Activated CD4-positive, alpha-beta T cell treated with anti-CD3 and anti-CD28 coated beads for 4 hours (primary cell): ENCODE measurements at regions not wholly inside any gene's neighbourhood (a gene's known extent, or its start where the extent isn't known, plus 50 kb on each side); places are given as distances from the start of the nearest gene placed in this dataset.

Source experiments
- DNase-seq, 2 donors: peaks; one replicate each; pipeline ENCODE4 v3.0.0-alpha.2; 2020

DNA sequence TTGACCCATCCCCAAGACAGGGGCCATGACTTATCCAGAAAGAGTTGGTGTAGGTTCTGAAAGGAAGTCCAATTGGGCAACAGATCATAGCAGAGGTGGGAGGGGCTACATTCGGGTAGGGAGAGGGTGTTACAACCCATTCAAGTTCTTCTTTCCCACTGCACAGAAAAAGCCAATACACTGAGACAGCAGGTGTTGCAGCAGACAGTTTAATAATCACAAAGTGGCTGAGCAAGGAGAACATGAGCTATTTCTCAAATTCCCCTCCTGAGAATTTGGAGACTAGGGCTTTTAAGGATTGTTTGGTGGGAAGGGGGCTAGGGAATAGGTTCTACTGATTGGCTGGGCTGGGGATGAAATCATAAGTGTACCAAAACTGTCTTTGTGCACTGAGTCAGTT, 328.4 kb upstream of the POU3F1 start:
- no peak for DNase-seq

DNA sequence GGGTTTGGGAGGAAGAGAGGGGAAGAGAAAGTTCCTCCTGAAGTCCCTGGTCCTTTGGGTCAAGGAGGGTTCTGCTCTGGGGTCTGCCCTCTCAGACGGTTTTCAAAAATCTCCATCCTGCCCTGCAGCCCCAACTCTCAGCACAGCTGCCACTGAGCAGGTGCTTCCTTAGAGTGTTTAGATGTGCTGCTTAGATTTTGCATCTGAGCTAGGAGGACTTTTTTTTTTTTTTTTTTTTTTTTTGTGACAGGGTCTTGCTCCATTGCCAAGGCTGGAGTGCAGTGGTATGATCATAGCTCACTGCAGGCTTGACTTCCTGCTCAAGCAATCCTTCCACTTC, 324.9 kb upstream of the POU3F1 start:
- no peak for DNase-seq

DNA sequence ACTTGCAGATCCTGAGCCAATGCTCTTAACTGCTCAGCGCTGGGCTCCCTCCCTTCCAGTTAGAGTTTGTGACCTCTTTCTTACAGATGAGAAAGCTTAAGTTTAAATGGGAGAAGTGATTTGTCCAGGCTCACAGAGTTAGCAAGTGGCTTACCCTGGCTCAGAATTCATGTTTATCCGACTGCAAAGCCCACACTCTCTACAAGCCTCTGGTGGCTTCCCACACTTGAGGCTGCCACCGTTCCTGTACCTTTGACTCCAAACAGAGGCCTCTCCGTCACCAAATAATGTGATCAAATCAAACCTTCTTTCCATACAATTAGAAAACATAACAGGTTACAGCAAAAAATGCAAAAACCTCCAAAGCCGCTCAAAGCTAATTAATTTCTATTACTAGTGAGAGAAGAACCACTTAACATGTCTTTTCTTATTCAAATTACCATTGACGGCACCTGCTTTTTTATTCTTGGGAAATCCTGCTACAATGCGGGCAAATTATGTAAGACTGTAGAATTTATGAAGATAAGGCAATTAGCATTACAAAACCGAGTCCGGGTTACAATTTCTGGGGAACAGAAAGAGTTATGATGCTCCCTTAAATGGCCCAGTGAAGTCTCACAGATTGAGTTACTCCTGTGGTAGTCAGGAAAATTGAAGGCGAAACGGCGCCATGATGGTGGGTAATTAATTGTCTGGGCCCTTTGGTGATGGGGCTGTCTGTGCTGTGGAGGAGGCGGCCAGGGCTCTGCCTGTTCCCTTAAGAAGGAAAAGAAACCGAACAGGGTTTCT, 324.3 kb upstream of the POU3F1 start:
- no peak for DNase-seq

DNA sequence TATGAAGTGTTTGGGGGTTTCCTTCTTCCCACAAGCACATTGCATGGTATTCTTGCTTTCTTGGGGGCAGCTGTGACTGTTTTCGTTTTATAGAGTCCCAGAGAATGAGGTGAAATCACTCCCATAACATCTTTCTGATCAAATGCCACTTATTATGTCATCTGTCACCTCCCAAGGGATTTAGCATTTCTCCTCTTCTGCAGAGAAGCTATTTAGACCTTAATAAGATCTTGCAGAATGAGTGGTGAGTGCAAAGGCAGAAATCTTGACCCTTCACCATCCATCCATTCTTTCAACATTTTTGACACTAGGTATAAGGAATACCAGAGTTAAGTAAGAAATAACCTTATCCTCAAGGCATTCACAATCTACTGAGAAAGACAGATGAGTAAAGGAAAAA, 318.6 kb upstream of the POU3F1 start:
- DNase-seq: no peak

DNA sequence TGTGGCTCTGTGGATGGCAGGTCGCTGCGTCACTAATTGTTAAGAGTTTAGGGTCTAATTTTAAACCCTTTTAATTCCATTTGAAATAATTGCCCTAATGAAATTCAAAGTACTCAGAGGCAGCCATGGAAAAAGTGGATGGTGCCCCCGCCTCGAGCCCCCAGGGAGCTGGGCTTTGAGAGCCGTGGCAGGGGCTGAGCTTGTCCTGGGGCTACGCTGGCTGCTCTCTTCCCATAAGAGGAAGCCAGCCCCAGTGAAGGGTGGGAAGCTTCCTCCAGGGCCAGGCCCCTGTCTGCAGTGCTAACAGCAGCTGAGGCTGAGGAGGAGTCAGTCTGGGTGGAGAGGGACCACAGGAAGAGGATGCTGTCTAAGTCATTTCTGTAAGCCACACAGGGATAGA, 315.0 kb upstream of the POU3F1 start:
- DNase-seq: no peak

DNA sequence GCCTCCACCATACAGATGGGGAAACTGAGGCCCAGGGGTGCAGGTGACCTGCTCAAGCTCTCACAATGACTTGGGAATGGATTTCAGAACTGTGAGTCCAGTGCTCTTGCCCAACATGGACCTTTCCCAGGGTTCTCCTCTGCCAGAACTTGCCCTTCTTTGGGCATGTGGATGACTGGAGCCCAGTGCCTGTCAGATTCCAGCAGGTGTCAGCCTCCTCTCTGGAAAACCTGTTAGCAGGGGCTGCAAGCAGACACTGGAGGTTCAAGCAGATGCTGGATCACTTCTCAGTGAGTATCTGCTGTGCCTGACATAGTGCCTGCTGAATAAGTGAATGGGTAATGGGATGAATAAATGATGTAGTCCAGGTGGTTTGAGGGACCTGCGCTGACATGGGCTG, 314.2 kb upstream of the POU3F1 start:
- no peak for DNase-seq

DNA sequence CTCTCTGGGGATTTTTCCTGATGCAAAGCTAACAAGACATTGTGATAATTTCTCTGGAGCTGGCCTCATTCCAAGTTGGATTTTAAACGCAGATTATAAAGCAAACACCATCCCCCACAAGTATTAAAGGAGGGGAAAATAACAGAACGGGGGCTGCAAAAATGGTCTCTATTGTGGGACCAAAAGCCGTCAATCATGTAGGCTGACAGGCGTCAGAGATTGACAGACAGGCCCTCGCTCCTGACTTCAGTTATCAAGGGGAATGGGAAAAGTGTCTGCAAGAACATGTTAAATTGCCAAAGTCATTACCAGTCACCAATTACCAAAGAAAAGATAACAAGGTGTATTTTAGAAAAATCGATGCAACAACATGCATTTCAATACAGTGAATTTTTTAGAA, 307.4 kb upstream of the POU3F1 start:
- no peak for DNase-seq

DNA sequence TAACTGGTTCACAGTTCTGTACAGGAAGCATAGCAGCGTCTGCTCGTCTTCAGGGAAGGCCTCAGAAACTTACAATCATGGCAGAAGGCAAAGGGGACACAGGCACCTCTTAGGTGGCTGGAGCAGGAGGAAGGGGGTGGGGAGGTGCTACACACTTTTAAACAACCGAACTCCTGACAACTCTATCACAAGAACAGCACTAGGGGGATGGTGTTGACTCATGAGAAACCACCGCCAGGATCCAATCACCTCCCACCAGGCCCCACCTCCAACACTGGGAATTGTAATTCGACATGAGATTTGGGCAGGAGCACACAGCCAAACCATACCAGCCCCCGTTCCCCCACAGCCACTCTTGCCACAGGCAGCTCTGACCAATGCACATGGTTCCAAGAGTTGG, 306.3 kb upstream of the POU3F1 start:
- DNase-seq: no peak

DNA sequence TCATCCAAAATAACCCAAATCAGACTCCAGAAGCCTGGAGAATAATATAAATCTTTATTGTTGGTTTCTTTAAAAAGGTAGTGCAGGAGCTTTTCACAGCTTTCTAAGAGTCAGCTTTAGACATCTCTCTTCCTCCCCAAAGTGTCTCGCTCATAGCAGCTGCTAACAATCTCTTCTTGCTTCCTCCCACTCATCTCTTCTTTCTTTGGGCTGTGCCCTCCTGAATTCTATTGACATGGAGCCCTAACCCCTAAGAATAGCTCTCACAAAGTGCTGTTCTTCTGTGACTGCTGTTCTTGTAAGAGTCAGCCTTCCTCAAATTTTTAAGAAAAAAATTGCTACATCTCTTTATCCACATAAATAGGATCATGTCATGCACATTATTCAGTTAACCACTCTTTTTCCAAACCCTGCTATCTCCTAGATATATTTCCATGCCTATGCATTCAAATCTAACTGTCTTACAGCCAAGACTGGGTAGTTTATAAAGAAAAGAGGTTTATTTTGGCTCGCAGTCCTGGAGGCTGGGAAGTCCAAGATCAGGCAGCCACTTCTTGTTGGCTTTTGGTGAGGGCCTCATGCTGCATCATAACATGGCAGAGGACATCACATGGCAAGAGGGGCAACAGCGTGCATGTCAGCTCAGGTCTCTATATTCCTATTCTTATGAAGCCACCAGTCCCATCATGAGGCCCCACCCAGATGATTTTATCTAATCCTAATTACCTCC, 301.0 kb upstream of the POU3F1 start:
- no peak for DNase-seq

DNA sequence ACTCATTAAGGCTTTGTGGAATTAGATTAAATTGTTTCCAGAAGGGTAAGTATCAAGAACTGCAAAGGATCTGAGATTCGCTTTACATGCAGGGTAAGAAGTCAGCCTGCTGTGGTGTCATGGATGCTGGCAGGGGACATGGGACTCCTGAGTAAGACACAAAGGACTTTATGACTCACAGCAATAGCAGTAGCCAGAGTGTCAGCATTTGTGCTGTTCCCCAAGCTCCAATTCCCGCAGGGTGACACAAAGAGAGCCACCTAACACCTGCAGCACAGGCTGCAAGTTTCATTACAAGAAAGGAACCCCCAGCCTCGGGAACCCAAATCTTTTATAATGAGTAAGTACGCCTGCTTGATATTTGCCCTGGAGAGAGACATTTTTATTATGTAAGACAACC, 298.1 kb upstream of the POU3F1 start:
- no peak for DNase-seq

DNA sequence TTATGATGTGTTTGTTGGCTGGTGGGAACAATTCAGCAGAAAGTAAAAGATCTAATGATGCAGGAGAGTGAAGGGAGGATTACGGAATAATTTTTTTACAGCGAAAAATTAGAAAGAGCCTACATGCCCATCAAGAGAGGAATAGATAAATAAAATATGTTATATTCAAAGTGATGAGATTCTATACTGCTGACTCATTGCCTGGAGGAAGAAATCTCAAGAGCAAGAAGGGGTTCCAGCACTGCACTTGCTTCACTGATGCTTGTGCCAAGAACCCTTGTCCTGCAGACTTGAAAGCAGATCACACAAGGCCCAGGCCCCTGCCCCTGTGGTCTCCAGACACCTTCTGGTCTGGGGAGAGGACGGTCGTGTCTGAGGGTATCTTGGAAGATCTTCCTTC, 295.1 kb upstream of the POU3F1 start:
- no peak for DNase-seq

DNA sequence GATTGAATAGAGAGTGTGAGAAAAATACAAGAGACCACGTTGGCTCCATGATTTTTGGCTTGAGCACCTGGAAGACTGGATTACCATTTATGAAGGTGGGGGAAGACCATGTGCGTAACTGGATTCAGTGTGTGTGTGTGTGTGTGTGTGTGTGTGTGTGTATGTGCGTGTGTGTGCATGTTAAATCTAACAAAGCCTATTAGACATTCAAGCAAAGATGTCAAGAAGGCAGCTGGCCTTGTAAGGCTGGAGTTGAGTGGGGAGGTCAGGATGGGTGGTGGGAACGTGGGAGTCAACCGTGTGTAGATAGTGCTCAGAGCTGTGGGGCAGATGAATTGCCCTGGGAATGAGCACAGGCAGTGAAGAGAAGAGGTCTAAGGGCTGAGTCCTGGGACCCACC, 293.8 kb upstream of the POU3F1 start:
- no peak for DNase-seq

DNA sequence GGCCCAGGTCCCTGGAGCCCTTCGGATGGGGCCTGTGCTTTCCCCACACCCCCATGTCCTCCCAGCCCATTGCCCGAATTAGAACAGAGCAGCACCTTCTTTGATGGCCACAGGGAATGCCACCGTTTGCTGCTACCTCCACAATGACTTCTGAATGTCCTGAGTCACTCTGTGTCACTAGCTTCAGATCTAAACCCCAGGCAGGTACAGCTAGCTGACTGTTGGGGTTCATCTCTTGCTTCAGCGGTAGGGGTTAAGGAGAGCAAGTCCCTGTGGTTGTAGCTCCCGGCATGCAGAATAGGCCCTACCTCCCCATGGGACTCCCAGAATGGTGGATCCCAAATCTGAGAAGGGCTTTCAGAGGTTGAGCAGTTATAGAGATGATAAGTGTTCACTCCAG, 291.1 kb upstream of the POU3F1 start:
- no peak for DNase-seq

DNA sequence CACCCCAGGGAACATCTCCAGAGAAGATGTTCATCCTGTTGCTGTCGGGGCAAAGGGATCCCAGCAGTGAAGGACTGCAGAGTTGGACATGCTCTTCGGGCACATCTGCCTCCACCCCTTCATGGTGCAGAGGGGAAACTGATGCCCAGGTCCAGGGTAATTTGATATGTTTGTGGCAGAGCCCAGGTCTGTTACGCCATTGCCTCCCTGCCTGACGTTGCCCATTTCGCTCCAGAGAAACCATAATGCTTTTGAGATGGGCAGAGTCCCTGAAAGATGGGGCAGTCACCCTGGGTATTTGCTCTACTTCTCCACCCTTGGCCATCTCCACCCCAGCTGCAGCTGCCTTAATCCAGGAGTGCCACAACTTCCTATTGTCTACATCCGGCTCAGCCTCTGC, 290.4 kb upstream of the POU3F1 start:
- DNase-seq: no peak

DNA sequence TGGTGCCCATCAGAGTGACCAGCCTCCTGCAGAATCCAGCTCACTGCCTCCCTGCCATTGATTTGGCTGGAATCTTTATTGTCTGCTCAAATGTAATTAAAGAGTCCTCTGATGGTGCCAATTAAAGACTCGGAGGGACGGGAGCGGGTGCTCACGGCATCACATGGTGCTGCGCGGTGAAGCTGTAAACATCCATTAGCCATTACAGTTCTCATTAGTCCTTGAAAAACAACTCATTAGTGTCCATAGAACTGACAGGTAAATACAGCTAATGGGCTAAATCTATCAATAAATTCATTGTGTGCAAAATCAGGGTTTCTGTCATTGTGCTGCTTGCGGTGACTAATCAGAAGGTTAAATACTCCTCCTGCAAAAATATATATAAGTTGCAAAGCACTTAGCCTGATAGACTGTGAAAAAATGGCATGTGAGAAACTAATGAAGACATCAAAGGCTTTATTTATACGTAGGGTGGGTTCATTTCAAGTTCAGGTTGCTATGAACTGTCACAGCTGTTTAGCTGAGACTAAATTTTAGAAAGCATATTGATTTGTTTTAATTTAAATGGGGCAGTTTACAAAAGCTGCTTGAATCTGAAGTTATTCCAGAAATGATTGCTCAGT, 289.8 kb upstream of the POU3F1 start:
- no peak for DNase-seq

DNA sequence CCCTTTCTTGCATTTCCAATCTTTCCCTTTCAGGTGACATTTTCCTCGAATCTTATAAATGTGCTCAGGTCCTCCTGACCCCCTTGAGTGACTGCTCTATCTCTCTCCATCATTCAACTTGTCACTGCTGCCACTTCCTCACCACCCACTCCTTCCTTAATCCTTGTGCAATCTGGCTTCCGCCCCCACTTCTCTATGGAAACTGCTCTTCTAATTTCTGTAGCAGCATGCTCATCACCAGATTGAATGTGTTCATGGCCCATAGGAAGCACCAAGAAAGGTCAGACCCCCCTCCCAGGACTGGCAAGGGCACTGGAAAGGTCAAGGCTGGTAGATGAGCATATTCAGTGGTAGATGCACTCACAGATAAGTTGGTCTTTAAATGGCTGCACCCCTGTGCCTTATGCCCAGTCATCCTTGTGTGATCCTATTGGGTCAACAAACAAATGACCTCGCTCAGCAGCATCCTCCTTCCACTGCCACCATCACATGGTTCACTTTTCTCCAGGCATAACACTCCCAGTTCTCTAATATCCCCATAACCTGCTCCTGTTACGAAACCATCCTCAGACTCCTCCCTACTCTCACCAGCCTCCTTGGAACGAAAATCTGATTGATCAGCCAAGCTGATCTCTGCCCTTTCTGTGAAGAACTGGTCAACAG, 288.5 kb upstream of the POU3F1 start:
- DNase-seq: no peak

DNA sequence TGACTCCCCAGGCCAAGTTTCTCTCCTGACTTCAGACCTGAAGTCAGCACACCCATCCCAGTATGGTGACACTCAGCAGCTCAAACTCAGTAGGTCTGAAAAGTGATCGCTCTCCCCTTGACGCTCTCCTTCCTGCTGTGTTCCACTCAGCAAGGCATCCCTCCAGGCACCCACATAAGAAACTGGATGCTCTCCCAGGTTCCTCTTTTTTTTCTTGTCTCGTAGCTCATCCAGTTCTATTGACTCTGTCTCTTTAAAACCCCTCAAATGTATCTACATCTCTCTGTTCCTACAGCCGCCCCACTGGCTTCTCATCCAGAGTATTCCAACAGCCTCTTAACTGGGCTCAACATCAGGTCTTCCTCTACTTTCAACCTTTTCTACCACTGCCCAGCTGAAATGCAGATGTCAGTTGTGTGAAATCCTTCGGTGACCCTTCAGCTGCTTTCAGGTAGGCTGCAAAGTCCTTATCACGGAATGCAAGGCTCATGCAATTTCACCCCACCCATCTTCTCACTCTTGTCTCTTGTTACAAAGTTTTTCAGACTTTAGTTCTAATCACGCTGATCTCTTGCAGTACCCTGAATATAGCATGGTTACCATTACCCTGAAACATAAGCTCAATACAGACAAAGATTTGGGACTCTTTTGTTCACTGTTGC, 286.2 kb upstream of the POU3F1 start:
- no peak for DNase-seq

DNA sequence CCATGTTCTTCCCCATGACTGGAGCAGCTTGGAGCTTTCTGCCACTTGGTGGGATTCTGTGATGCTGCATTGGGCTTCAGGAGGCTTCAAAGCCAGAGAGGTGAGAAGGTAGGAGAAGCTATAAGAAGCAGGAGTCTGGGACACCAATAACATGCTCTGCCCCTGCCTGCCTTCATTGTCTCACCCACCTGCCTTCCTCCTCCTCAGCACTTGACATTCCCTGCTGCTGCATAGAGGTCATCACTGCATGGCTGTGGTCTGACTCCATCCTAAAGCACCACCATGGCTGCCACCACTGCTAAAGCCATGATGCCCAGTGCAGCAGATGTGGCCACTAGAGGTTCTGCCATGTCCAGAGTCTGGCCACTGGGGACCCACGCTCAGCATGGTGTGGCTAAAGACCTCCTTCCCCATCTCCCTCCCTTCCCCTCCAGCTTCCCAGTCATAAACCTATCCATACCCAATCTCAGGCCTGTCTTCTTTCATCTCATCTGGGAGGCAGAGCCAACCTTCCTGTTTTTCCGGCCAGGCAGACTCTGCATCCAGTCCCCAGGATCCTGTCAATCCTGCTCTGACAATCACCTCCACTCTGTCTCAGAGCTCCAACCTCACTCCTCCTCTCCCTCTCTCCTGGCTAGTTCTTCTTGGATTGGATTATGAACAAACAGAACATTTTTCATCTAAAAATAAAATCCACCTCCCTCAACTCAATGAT, 285.1 kb upstream of the POU3F1 start:
- no peak for DNase-seq

DNA sequence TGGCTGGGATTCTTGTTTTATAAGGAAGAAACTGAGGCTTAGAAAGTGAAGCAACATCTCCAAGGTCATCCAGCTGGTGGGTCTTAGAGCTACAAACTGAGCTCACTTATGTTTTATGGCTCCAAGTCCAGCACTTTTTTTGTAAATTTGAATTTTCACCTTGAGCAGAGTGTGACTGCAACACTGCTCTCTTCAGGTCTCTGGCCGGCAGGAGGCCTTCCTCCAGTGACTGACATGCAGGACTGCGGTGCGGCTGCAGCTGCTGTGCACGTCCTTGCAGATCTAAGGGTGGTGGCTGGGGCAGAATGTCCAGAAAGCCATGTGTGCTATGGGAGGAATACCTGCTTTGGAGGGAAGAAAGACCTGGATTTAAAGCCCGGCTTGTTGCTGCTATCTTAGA, 284.2 kb upstream of the POU3F1 start:
- DNase-seq: no peak

DNA sequence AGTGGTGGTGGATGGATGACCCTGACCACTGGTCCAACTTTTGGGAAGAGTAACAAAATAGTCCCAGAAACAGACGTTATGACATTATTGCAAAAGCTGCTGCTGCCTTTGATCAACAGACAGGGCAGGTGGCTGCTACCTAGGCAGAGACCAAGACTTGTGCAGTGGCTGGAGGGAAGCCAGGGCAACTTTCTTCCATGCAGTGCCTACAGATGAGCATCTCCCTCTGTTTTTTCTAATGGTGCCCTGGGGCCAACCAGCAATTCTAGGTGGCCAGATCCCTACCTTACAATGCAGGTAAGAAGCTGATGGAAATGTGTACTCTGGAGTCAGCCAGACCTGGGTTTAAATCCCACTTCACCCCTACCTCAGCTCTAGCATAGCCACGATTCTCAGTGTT, 283.1 kb upstream of the POU3F1 start:
- no peak for DNase-seq

DNA sequence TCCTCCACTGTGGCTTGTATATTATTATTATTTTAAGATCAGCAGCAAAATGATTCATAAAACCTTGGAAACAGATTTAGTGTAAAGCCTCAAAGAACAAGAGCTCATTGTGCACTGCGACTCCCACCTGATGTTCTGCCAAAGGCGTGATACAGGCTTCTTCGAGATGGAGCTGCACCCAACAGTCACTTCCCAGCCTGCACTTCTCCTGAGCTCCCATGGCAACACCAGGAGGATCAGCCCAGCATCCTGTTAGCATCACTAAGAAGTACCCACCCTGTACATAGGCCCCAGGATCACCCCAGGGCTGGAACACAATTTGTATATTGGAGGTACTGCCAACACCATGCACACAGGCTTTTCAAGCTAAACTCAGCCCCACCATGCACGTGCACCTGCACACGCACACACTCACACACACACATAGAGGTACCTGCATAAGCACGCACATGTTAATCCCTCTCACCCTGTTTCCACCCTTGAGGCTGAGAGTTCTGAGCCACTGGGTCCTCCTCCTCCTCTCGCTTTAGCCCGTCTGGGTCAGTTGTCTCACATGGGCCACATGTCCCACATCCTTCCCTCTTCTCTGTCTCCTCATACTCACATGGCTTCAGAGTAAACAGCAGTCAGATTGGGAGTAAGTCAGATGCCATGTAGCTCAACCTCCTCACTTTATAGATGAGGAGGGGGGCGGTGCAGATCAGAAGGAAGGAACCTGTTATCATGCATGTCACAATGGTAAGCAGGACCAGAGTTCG, 281.9 kb upstream of the POU3F1 start:
- no peak for DNase-seq

DNA sequence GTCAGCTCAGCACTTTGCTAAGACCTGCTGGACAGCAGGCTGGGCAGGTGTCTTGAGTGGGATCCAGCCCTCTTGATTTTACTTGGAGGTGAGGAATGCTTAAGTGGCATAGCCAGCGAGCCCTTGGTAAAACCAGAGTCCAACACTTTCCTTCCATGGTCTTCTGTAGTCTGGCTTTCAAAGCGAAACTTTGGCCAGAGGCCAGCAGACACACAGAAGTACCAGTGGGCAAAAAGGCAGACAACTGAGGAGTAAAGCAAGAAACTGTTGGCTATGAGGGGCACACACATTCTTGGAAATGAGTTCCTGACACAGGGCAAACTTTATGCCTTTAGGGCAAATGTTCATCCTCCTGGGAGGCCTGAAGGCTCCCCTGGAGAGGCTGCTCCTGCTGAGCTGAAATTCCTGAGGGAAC, 281.0 kb upstream of the POU3F1 start:
- DNase-seq: no peak
